ENCODE measurements at regions not wholly inside any gene's neighbourhood (a gene's known extent, or its start where the extent isn't known, plus 50 kb on each side); places are given as distances from the start of the nearest gene placed in this dataset.
A peak's percentile ranks its signal among the peaks of the same experiment; 100 is the strongest.

- DNase-seq (ENCODE audit: low read depth): no peak
Measured at GRCh38 chr22:23409976-23410375, 170.1 kb downstream of the IGLL1 start.

- no peak for DNase-seq (ENCODE audit: low read depth)
Measured at GRCh38 chr22:23408321-23408720, 171.8 kb downstream of the IGLL1 start.

- no peak for DNase-seq (ENCODE audit: low read depth)
Measured at GRCh38 chr22:23405366-23405851, 174.7 kb downstream of the IGLL1 start.

- no peak for DNase-seq (ENCODE audit: low read depth)
Measured at GRCh38 chr22:23404689-23405365, 175.3 kb downstream of the IGLL1 start.

- no peak for DNase-seq (ENCODE audit: low read depth)
Measured at GRCh38 chr22:23403720-23404688, 176.1 kb downstream of the IGLL1 start.

GRCh38 chr22:23403152-23403719 lies 176.9 kb downstream of the IGLL1 start:
- DNase-seq (ENCODE audit: low read depth): no peak

- peak; percentile 18 for DNase-seq (ENCODE audit: low read depth)
Measured at GRCh38 chr22:23402275-23403151, 177.6 kb downstream of the IGLL1 start.

GRCh38 chr22:23401910-23402274 lies 178.2 kb downstream of the IGLL1 start:
- DNase-seq (ENCODE audit: low read depth): no peak

GRCh38 chr22:23401111-23401909 lies 178.8 kb downstream of the IGLL1 start:
- DNase-seq (ENCODE audit: low read depth): no peak

- DNase-seq (ENCODE audit: low read depth): no peak
Measured at GRCh38 chr22:23400286-23400981, 179.7 kb downstream of the IGLL1 start.

GRCh38 chr22:23399367-23400285 lies 180.5 kb downstream of the IGLL1 start:
- DNase-seq (ENCODE audit: low read depth): no peak

- DNase-seq (ENCODE audit: low read depth): no peak
Measured at GRCh38 chr22:23398701-23399366, 181.3 kb downstream of the IGLL1 start.

- DNase-seq (ENCODE audit: low read depth): no peak
Measured at GRCh38 chr22:23397613-23398567, 182.2 kb downstream of the IGLL1 start.

GRCh38 chr22:23397008-23397612 lies 183.0 kb downstream of the IGLL1 start:
- no peak for DNase-seq (ENCODE audit: low read depth)

- DNase-seq (ENCODE audit: low read depth): no peak
Measured at GRCh38 chr22:23396362-23397007, 183.6 kb downstream of the IGLL1 start.

All from stimulated activated CD4-positive, alpha-beta T cell treated with anti-CD3 and anti-CD28 coated beads, Interleukin-2, amount 100 ng/mL, for 4 hours (primary cell).